NB4 (cell line): ENCODE measurements at regions not wholly inside any gene's neighbourhood (a gene's known extent, or its start where the extent isn't known, plus 50 kb on each side); places are given as distances from the start of the nearest gene placed in this dataset.
"Not testable (repeated sequence)": the region's sequence is repeated elsewhere in the genome, so short reads cannot be mapped to it uniquely, and the experiment has no call there.

Experiments used
- DNase-seq: peaks from one replicate; pipeline ENCODE4 v3.0.0; 2010; ENCODE audit warnings: low read depth
- H3K4me3 ChIP-seq: one replicate; pipeline ENCODE4 v1.5.1; 2011; ENCODE audit warnings: mild to moderate bottlenecking, low read depth, low read length, moderate library complexity
- MYC ChIP-seq: IDR thresholded peaks from 2 replicates; pipeline ENCODE4 v1.6.1; 2011; ENCODE audit warnings: low read depth, low read length
- POLR2A ChIP-seq: IDR thresholded peaks from 2 replicates; pipeline ENCODE4 v1.6.1; 2011; ENCODE audit warnings: mild to moderate bottlenecking; ENCODE audit not compliant: insufficient read length; ENCODE audit errors: extremely low read depth
- TF ChIP-seq, protein P1 (sequence below): IDR thresholded peaks from one replicate; pipeline ENCODE4 v1.5.1; 2012; ENCODE audit warnings: low read depth, low read length
- TF ChIP-seq, protein P2 (sequence below): IDR thresholded peaks from 2 replicates; pipeline ENCODE4 v1.6.1; 2011; ENCODE audit warnings: low read depth, low read length

DNA sequence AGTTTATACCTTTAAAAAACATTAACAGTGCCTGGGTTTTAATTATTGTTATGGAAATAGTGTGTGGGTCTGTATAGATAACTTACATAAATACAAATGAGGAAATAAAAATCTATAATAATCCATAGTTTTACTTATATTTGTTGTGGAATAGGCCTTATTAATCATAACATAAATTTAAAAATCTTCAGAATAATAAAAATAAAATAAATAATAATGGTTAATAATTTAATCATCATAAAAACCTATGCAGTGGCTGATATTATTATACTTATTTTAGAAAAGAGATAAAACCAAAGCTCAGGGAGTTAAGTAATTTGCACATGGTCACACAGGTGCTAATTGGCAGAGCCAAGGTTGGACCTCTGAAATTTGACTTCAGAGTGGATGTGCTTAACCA lies 785.3 kb upstream of the SEMA6A start:
- TF ChIP-seq POLR2A, result no peak
- TF ChIP-seq, protein P1, sequence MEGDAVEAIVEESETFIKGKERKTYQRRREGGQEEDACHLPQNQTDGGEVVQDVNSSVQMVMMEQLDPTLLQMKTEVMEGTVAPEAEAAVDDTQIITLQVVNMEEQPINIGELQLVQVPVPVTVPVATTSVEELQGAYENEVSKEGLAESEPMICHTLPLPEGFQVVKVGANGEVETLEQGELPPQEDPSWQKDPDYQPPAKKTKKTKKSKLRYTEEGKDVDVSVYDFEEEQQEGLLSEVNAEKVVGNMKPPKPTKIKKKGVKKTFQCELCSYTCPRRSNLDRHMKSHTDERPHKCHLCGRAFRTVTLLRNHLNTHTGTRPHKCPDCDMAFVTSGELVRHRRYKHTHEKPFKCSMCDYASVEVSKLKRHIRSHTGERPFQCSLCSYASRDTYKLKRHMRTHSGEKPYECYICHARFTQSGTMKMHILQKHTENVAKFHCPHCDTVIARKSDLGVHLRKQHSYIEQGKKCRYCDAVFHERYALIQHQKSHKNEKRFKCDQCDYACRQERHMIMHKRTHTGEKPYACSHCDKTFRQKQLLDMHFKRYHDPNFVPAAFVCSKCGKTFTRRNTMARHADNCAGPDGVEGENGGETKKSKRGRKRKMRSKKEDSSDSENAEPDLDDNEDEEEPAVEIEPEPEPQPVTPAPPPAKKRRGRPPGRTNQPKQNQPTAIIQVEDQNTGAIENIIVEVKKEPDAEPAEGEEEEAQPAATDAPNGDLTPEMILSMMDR, result no peak
- no peak overlapping the region for H3K4me3 ChIP-seq
- DNase-seq, result no peak

- TF ChIP-seq MYC (no peak), POLR2A (no peak)
- TF ChIP-seq, protein P1, result no peak
- TF ChIP-seq, protein P2, sequence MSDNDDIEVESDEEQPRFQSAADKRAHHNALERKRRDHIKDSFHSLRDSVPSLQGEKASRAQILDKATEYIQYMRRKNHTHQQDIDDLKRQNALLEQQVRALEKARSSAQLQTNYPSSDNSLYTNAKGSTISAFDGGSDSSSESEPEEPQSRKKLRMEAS, result no peak
- no peak for DNase-seq
- H3K4me3 ChIP-seq, result no peak overlapping the region
Observed at GRCh38 chr5:117357886-117358285, 783.3 kb upstream of the SEMA6A start.

GRCh38 chr5:117347280-117347679 lies 772.7 kb upstream of the SEMA6A start:
- H3K4me3 ChIP-seq, result no peak overlapping the region
- TF ChIP-seq MYC, result no peak
- TF ChIP-seq, protein P2, result no peak
- TF ChIP-seq, protein P1, result no peak
- TF ChIP-seq POLR2A, result no peak
- no peak for DNase-seq

DNA sequence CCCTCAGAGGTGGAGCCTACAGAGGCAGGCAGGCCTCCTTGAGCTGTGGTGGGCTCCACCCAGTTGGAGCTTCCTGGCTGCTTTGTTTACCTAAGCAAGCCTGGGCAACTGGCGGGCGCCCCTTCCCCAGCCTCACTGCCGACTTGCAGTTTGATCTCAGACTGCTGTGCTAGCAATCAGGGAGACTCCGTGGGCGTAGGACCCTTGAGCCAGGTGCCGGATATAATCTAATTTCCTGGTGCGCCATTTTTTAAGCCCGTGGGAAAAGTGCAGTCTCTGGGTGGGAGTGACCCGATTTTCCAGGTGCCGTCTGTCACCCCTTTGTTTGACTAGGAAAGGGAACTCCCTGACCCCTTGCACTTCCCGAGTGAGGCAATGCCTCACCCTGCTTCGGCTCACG lies 769.1 kb upstream of the SEMA6A start:
- not testable (repeated sequence) for H3K4me3 ChIP-seq, DNase-seq

GRCh38 chr5:117337064-117337749 lies 762.6 kb upstream of the SEMA6A start:
- DNase-seq, result no peak

GRCh38 chr5:117336208-117336607 lies 761.6 kb upstream of the SEMA6A start:
- no peak for DNase-seq
- H3K4me3 ChIP-seq, result no peak overlapping the region
- TF ChIP-seq, protein P2, result no peak
- TF ChIP-seq MYC, result no peak

More at GRCh38 chr5:117337064-117337749, 762.6 kb upstream of the SEMA6A start:
- TF ChIP-seq, protein P2, result no peak
- TF ChIP-seq POLR2A, result no peak
- TF ChIP-seq, protein P1, result no peak
- TF ChIP-seq MYC, result no peak
- H3K4me3 ChIP-seq, result no peak overlapping the region

DNA sequence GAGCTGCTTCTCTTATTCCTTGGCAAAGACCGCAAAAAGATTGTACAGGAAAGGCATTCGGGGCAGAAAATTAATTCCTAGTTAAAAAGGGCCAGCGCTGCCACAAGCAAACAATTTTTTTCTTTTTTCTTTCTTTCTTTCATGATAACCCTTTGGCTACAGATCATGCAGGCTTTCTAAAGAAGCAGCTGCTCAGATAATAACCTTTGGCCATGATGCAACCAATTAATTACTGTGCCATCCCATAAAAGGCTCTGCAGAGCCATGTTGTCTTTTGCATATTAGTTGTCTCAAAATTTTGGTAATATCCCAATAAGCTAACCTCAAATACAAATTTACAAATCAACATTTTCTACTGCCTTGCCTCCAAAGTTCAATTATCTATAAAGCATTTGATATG lies 758.4 kb upstream of the SEMA6A start:
- H3K4me3 ChIP-seq, result no peak overlapping the region
- DNase-seq, result no peak
- TF ChIP-seq, protein P2, result no peak
- TF ChIP-seq MYC, result no peak
- TF ChIP-seq, protein P1, result no peak
- TF ChIP-seq POLR2A, result no peak
